ENCODE measurements at regions not wholly inside any gene's neighbourhood (a gene's known extent, or its start where the extent isn't known, plus 50 kb on each side); places are given as distances from the start of the nearest gene placed in this dataset.

- DNase-seq (ENCODE audit: low spot score) (no peak), ATAC-seq (no peak)
- H3K27me3 ChIP-seq (ENCODE audit: insufficient read depth), result no peaks in the 10 kb centered on the region
- no peak overlapping the region for H3K4me3 Mint-ChIP-seq
- no peaks in the 10 kb centered on the region for H3K4me1 ChIP-seq (ENCODE audit: insufficient read depth)
- H3K36me3 Mint-ChIP-seq (ENCODE audit: low read depth), result no peaks in the 10 kb centered on the region
- H3K27ac ChIP-seq (ENCODE audit: low read depth), result no peak overlapping the region
- H3K4me3 ChIP-seq, result no peak overlapping the region
- TF ChIP-seq CTCF (conservative IDR thresholded peaks at IDR 0.05; ENCODE audit: low read depth in 2 of 2), result no peak
- TF ChIP-seq ZNF462 (CRISPR knock-in tag; IDR thresholded peaks at IDR 0.05), result no peak
- no peak for TF ChIP-seq EZH2phosphoT487 (IDR thresholded peaks at IDR 0.05; ENCODE audit: unreplicated experiment)
- TF ChIP-seq NANOG (IDR thresholded peaks at IDR 0.05; ENCODE audit: borderline replicate concordance), result no peak
- no peak for TF ChIP-seq POLR2AphosphoS5 (IDR thresholded peaks at IDR 0.05; ENCODE audit: low read depth)
- TF ChIP-seq JUNB (IDR thresholded peaks at IDR 0.05; ENCODE audit: unreplicated experiment), result no peak
- TF ChIP-seq CREB1 (CRISPR knock-in tag; IDR thresholded peaks at IDR 0.05; ENCODE audit: low read depth), result no peak
- TF ChIP-seq ETS1 (IDR thresholded peaks at IDR 0.05), result no peak
- no peak for TF ChIP-seq ZNF331 (CRISPR knock-in tag; IDR thresholded peaks at IDR 0.05; ENCODE audit: low read depth)
- TF ChIP-seq ZNF114 (CRISPR knock-in tag; IDR thresholded peaks at IDR 0.05), result no peak
- TF ChIP-seq EZH2 (IDR thresholded peaks at IDR 0.05; ENCODE audit: low read depth, unreplicated experiment), result no peak
- TF ChIP-seq STAT1 (IDR thresholded peaks at IDR 0.05; ENCODE audit: unreplicated experiment), result no peak
- TF ChIP-seq REST (IDR thresholded peaks at IDR 0.05; ENCODE audit: unreplicated experiment), result no peak
- H3K9me2 ChIP-seq (ENCODE audit: insufficient read depth), result peaks cover 14% of the 10 kb centered on the region; the same call in 1 of the 2 replicates
- H4K20me1 ChIP-seq (replicated peaks; ENCODE audit: insufficient read depth), result no peaks in the 10 kb centered on the region
- H3K36me3 ChIP-seq (ENCODE audit: insufficient read depth), result no peaks in the 10 kb centered on the region
- no peaks in the 10 kb centered on the region for H3F3A ChIP-seq (replicated peaks; ENCODE audit: low read depth)
- peaks cover 6% of the 10 kb centered on the region for H3K4me1 Mint-ChIP-seq
- H3K4me2 ChIP-seq, result no peak overlapping the region
- H3K27me3 Mint-ChIP-seq (ENCODE audit: insufficient read depth, low read depth, poor library complexity), result no peaks in the 10 kb centered on the region
- H3K9me3 Mint-ChIP-seq, result no peaks in the 10 kb centered on the region; the same call in 2 of the 3 replicates
- H3K79me2 ChIP-seq (replicated peaks; ENCODE audit: insufficient read depth), result no peaks in the 10 kb centered on the region
- H3K27ac Mint-ChIP-seq, result no peak overlapping the region
- H2AFZ ChIP-seq, result no peak overlapping the region
Measured at GRCh38 chr2:107338059-107338458, 452.1 kb upstream of the ST6GAL2 start.
